K562 (cell line): ENCODE measurements at regions not wholly inside any gene's neighbourhood (a gene's known extent, or its start where the extent isn't known, plus 50 kb on each side); places are given as distances from the start of the nearest gene placed in this dataset.

Experiments
- TBP ChIP-seq: optimal IDR thresholded peaks from 2 replicates; pipeline ENCODE3; 2011; ENCODE audit warnings: low read depth, low read length, improper control_type of control experiment
- YY1 ChIP-seq, 3 experiments: IDR thresholded peaks; 2 replicates each; pipeline ENCODE4 v1.6.1; 2011; ENCODE audit warnings: low read length in 2 of 3, mild to moderate bottlenecking in 2 of 3, moderate library complexity in 2 of 3, borderline replicate concordance in 1 of 3, control low read depth in 1 of 3, low read depth in 1 of 3; ENCODE audit not compliant: insufficient read depth in 3 of 3, insufficient replicate concordance in 2 of 3, control insufficient read depth in 1 of 3, insufficient read length in 1 of 3; ENCODE audit errors: extremely low read depth in 1 of 3

DNA sequence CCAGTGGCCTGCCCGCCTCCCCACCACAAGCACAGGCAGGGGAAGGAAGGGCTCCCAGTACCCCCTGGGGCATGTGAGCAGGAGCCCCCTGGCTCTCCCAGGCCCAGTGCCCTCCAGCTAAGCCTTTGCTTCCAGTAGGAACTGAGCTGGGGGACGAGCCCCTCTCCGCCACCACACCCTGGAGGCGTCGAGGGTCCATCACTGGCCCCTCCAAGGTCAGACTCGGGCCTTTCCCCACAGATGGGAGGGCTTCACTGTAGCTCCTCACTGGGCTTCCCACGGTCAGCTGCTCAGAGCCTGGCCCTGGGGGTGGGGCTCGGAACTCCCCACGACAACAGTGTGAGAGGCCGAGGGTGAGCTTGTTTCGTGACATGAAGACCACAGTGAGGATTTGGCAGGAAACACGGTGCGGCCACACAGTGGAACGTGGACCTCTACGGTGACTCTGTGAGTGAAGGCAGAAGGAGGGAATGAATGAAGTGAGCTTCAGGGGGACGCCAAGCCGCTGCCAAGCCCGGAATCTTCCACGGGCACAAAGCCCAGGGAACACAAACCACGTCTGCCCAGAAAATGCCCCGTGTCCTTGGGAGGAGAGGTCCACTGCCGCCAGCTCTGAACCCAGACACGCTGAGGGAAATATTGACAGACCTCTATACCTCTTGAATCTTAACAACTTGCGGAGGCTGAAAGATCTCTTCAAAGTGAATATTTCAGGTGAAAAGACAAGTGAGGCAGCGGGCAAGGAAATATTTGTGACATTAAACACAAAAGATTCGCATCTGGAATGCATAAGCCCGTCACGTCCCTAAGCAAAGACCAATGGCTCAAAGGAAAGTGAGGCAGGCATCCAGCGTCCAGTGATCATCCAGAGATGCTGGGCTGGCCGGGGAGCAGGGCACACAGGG is 144.8 kb upstream of the GPC1 start:
- TF ChIP-seq YY1 (IDR thresholded peaks at IDR 0.05; ENCODE audit: borderline replicate concordance in 1 of 3, control insufficient read depth in 1 of 3, extremely low read depth in 1 of 3, insufficient read depth in 3 of 3, insufficient read length in 1 of 3, insufficient replicate concordance in 2 of 3, low read depth in 1 of 3, low read length in 2 of 3) (no peak), TBP (no peak)
